ENCODE measurements at regions not wholly inside any gene's neighbourhood (a gene's known extent, or its start where the extent isn't known, plus 50 kb on each side); places are given as distances from the start of the nearest gene placed in this dataset.

DNA sequence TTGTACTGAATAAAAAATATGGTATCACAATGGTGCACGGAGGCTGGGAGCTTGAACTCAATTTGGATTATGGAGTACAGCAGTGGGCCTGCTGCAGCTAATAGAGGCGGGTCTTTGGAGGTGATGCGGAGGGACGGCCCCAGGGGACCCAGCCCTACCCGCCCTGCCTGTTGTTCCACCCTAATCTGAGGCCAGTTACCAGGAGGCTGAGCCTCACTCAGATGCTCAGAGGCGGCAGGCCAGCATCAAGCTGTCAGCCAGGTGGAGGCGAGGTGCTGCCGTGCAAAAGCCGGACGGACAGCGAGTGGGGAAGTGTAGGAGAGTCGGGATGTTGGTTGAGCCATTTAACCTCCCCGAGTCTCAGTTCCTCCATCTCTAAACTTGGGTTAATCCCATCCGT, 218.5 kb upstream of the RGMA start:
- intact Hi-C loops (cut with DNase I) = no loop called here
- Histone ChIP-seq H3K36me3 (no peaks in the 10 kb centered on the region), H3K4me1 (no peaks in the 10 kb centered on the region), H3K27me3 (no peaks in the 10 kb centered on the region), H3K27ac (no peak overlapping the region), H3K9me3 (no peaks in the 10 kb centered on the region), H3K4me3 (no peak overlapping the region)
- no peak for DNase-seq (ENCODE audit: low spot score in 2 of 2)
- no peak for TF ChIP-seq CTCF (IDR thresholded peaks at IDR 0.05)

GRCh38 chr15:93305306-93305705, 216.3 kb upstream of the RGMA start:
- Histone ChIP-seq H3K27me3 (no peaks in the 10 kb centered on the region), H3K27ac (no peak overlapping the region), H3K4me1 (no peaks in the 10 kb centered on the region), H3K9me3 (no peaks in the 10 kb centered on the region), H3K4me3 (no peak overlapping the region), H3K36me3 (no peaks in the 10 kb centered on the region)
- intact Hi-C loops (cut with DNase I) = no loop called here
- DNase-seq (ENCODE audit: low spot score in 2 of 2) = no peak
- no peak for TF ChIP-seq CTCF (IDR thresholded peaks at IDR 0.05)

DNA sequence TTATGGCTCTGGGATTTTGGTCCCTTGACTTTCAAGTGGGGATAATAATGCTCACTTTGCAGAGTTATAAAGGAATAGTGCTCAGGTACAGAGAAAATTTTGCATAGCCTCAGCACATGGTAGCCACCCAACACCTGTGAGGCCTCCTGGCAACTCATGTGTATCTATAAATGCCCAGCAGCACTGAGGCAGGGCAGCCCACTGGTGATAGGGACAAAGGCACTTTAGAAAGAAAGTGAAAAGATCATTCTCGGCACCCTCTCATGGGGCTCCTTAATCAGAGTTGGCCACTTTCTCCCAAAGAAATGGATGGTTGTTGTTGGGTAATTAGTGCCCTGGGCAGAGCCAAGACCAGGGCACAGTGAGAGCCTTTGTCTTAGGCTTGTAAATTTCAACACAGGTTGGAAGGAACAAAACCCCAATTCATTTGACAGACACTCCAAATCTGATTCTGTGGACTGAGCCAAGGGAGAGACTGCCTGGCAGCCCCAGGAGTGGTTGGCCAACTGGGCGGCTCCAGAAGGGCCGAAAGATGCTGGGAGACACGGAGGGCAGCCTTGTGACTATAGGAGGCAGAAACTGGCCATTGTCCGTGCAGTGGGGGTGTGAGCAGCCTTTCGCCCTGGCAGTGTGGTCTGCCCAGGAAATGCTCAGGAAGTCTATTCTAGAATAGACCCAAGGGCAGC, 213.2 kb upstream of the RGMA start:
- Histone ChIP-seq H3K4me1 (no peaks in the 10 kb centered on the region), H3K9me3 (no peaks in the 10 kb centered on the region), H3K36me3 (no peaks in the 10 kb centered on the region), H3K27ac (no peak overlapping the region), H3K4me3 (no peak overlapping the region), H3K27me3 (no peaks in the 10 kb centered on the region)
- intact Hi-C loops (cut with DNase I) = no loop called here
- no peak for TF ChIP-seq CTCF (IDR thresholded peaks at IDR 0.05)
- DNase-seq (ENCODE audit: low spot score in 2 of 2) = no peak

DNA sequence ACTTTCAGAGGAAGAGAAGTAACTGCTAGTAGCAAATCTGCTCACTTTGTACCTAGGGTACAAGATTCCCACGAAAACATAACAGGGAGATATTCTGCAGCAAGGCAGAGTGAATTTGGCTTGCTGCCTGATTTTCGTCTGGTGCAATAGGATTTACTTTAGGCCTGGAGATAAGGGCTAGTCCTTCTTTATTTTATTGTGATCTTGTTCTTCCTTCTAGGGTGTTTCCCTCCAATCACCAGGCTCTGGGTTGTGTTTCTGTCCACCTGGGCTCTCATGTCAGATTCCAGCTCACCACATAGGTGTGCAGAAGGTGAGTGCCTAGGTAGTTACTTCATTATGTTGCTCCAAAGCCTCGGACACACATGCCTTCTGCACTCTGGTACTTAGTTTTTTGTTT, 211.8 kb upstream of the RGMA start:
- no peak for DNase-seq (ENCODE audit: low spot score in 2 of 2)

GRCh38 chr15:93299675-93300074, 210.7 kb upstream of the RGMA start:
- TF ChIP-seq CTCF (IDR thresholded peaks at IDR 0.05) = no peak
- Histone ChIP-seq H3K27ac (no peak overlapping the region), H3K4me1 (no peaks in the 10 kb centered on the region), H3K9me3 (no peaks in the 10 kb centered on the region), H3K27me3 (no peaks in the 10 kb centered on the region), H3K4me3 (no peak overlapping the region), H3K36me3 (no peaks in the 10 kb centered on the region)
- no peak for DNase-seq (ENCODE audit: low spot score in 2 of 2)
- intact Hi-C loops (cut with DNase I) = no loop called here

More for the DNA sequence above, 211.8 kb upstream of the RGMA start:
- Histone ChIP-seq H3K9me3 (no peaks in the 10 kb centered on the region), H3K4me1 (no peaks in the 10 kb centered on the region), H3K27me3 (no peaks in the 10 kb centered on the region), H3K36me3 (no peaks in the 10 kb centered on the region), H3K4me3 (no peak overlapping the region), H3K27ac (no peak overlapping the region)
- no peak for TF ChIP-seq CTCF (IDR thresholded peaks at IDR 0.05)
- intact Hi-C loops (cut with DNase I) = no loop called here

DNA sequence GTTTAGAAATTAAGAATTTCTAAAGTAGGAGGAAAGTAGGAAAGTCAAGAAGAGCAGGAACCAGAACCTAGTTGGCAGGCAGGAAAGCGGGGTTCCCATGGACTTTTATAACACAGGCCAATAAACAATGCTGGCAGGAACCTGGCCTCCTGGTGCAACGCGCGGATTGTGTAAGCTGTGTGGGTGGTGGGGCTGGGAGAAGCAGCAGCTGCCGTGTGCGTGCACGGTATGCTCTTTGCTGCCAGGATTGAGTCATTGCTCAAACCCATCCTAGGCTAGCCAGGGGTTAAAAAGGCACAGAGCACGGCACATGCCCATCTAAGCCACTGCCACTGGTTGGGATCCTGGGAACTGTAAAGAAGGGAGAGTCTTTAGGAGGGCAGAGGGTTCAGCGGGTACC, 209.9 kb upstream of the RGMA start:
- Histone ChIP-seq H3K27ac (no peak overlapping the region), H3K27me3 (no peaks in the 10 kb centered on the region), H3K36me3 (no peaks in the 10 kb centered on the region), H3K9me3 (no peaks in the 10 kb centered on the region), H3K4me3 (no peak overlapping the region), H3K4me1 (no peaks in the 10 kb centered on the region)
- no peak for DNase-seq (ENCODE audit: low spot score in 2 of 2)
- intact Hi-C loops (cut with DNase I) = no loop called here
- TF ChIP-seq CTCF (IDR thresholded peaks at IDR 0.05) = no peak

Measured in ascending aorta (tissue), 2 donors.